Liver (tissue), 3 donors: ENCODE measurements at regions not wholly inside any gene's neighbourhood (a gene's known extent, or its start where the extent isn't known, plus 50 kb on each side); places are given as distances from the start of the nearest gene placed in this dataset.

Experiments
- CTCF ChIP-seq: fragments of 150-350 bp; IDR thresholded peaks from 2 replicates; pipeline ENCODE4 v1.5.1; 2017; ENCODE audit warnings: improper control_type of control experiment, low read depth, low read length; ENCODE audit not compliant: missing input control
- FOXA1 ChIP-seq: IDR thresholded peaks from 2 replicates; pipeline ENCODE4 v1.6.1; 2016; ENCODE audit warnings: antibody characterized with exemption
- GABPA ChIP-seq, 2 donors: IDR thresholded peaks in 1 of 2; conservative IDR thresholded peaks in 1 of 2; 2 replicates each; pipeline ENCODE4 v1.6.1; 2016; ENCODE audit warnings: antibody characterized with exemption in 2 of 2, mild to moderate bottlenecking in 1 of 2, moderate library complexity in 1 of 2
- JUND ChIP-seq, 2 donors: IDR thresholded peaks; 2 replicates each; pipeline ENCODE4 v1.6.1; 2016; ENCODE audit warnings: antibody characterized with exemption in 2 of 2
- MAX ChIP-seq: IDR thresholded peaks from 2 replicates; pipeline ENCODE4 v1.6.1; 2016; ENCODE audit warnings: antibody characterized with exemption
- NR2F2 ChIP-seq: IDR thresholded peaks from 2 replicates; pipeline ENCODE4 v1.6.1; 2016; ENCODE audit warnings: antibody characterized with exemption
- RAD21 ChIP-seq, 2 donors: IDR thresholded peaks; 2 replicates each; pipeline ENCODE4 v1.6.1; 2016; ENCODE audit warnings: antibody characterized with exemption in 2 of 2, mild to moderate bottlenecking in 2 of 2
- REST ChIP-seq: IDR thresholded peaks from 2 replicates; pipeline ENCODE4 v1.6.1; 2016; ENCODE audit warnings: antibody characterized with exemption, mild to moderate bottlenecking
- RXRA ChIP-seq, 2 donors: IDR thresholded peaks; 2 replicates each; pipeline ENCODE4 v1.6.1; 2017 to 2018; ENCODE audit warnings: antibody characterized with exemption in 2 of 2, mild to moderate bottlenecking in 1 of 2
- SP1 ChIP-seq: IDR thresholded peaks from 2 replicates; pipeline ENCODE4 v1.6.1; 2018; ENCODE audit warnings: antibody characterized with exemption, mild to moderate bottlenecking
- TAF1 ChIP-seq: conservative IDR thresholded peaks from 2 replicates; pipeline ENCODE4 v1.6.1; 2016; ENCODE audit warnings: antibody characterized with exemption, mild to moderate bottlenecking
- YY1 ChIP-seq: IDR thresholded peaks from 2 replicates; pipeline ENCODE4 v1.6.1; 2016; ENCODE audit warnings: antibody characterized with exemption, mild to moderate bottlenecking
- TF ChIP-seq, protein P1 (sequence below): IDR thresholded peaks from 2 replicates; pipeline ENCODE4 v1.6.1; 2016; ENCODE audit warnings: antibody characterized with exemption
- TF ChIP-seq, protein P2 (sequence below): IDR thresholded peaks from 2 replicates; pipeline ENCODE4 v1.6.1; 2016; ENCODE audit warnings: antibody characterized with exemption
- donor health status: healthy.
- donor health status: healthy.

- no peak for TF ChIP-seq CTCF
- TF ChIP-seq REST: no peak
- no peak for TF ChIP-seq MAX
- TF ChIP-seq GABPA (IDR thresholded peaks at IDR 0.05 in 1 of 2, conservative IDR thresholded peaks at IDR 0.05 in 1 of 2): no peak
- TF ChIP-seq TAF1: no peak
- TF ChIP-seq, protein P1, sequence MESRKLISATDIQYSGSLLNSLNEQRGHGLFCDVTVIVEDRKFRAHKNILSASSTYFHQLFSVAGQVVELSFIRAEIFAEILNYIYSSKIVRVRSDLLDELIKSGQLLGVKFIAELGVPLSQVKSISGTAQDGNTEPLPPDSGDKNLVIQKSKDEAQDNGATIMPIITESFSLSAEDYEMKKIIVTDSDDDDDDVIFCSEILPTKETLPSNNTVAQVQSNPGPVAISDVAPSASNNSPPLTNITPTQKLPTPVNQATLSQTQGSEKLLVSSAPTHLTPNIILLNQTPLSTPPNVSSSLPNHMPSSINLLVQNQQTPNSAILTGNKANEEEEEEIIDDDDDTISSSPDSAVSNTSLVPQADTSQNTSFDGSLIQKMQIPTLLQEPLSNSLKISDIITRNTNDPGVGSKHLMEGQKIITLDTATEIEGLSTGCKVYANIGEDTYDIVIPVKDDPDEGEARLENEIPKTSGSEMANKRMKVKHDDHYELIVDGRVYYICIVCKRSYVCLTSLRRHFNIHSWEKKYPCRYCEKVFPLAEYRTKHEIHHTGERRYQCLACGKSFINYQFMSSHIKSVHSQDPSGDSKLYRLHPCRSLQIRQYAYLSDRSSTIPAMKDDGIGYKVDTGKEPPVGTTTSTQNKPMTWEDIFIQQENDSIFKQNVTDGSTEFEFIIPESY: no peak
- no peak for TF ChIP-seq YY1
- TF ChIP-seq FOXA1: no peak
- no peak for TF ChIP-seq NR2F2
- TF ChIP-seq RAD21 (IDR thresholded peaks at IDR 0.05): no peak
- TF ChIP-seq JUND (IDR thresholded peaks at IDR 0.05): no peak
- no peak for TF ChIP-seq RXRA (IDR thresholded peaks at IDR 0.05)
- TF ChIP-seq SP1: no peak
- TF ChIP-seq, protein P2, sequence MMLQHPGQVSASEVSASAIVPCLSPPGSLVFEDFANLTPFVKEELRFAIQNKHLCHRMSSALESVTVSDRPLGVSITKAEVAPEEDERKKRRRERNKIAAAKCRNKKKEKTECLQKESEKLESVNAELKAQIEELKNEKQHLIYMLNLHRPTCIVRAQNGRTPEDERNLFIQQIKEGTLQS: no peak
Measured at GRCh38 chr5:3958389-3958788, 362.8 kb downstream of the IRX1 start.
